NCI-H2029 (cell line): ENCODE measurements at regions not wholly inside any gene's neighbourhood (a gene's known extent, or its start where the extent isn't known, plus 50 kb on each side); places are given as distances from the start of the nearest gene placed in this dataset.

ENCODE experiments used
- DNase-seq: peaks from one replicate; lab custom pipeline; 2025; lab: John Stamatoyannopoulos, UW

GRCh38 chr17:72501404-72502370 is 380.9 kb downstream of the SOX9 start:
- peak; percentile 39 for DNase-seq

GRCh38 chr17:72502371-72503341 is 381.8 kb downstream of the SOX9 start:
- DNase-seq, result no peak

- no peak for DNase-seq
Measured at GRCh38 chr17:72503556-72503955, 382.7 kb downstream of the SOX9 start.

GRCh38 chr17:72504783-72505182 is 384.0 kb downstream of the SOX9 start:
- DNase-seq, result no peak

GRCh38 chr17:72506773-72507172 is 386.0 kb downstream of the SOX9 start:
- DNase-seq, result no peak

GRCh38 chr17:72507370-72507769 is 386.6 kb downstream of the SOX9 start:
- no peak for DNase-seq

GRCh38 chr17:72510351-72511016 is 389.7 kb downstream of the SOX9 start:
- no peak for DNase-seq

- DNase-seq, result no peak
Measured at GRCh38 chr17:72511242-72511641, 390.4 kb downstream of the SOX9 start.

- no peak for DNase-seq
Measured at GRCh38 chr17:72511874-72512273, 391.1 kb downstream of the SOX9 start.

- no peak for DNase-seq
Measured at GRCh38 chr17:72512649-72513556, 392.1 kb downstream of the SOX9 start.

GRCh38 chr17:72514321-72514861 is 393.6 kb downstream of the SOX9 start:
- DNase-seq, result no peak

- no peak for DNase-seq
Measured at GRCh38 chr17:72514891-72515290, 394.1 kb downstream of the SOX9 start.

- DNase-seq, result peak; percentile 45
Measured at GRCh38 chr17:72515291-72516065, 394.7 kb downstream of the SOX9 start.

- no peak for DNase-seq
Measured at GRCh38 chr17:72516772-72517399, 396.1 kb downstream of the SOX9 start.

GRCh38 chr17:72517413-72518158 is 396.8 kb downstream of the SOX9 start:
- DNase-seq, result no peak

GRCh38 chr17:72518159-72518732 is 397.4 kb downstream of the SOX9 start:
- DNase-seq, result no peak

- DNase-seq, result peak; percentile 79
Measured at GRCh38 chr17:72518753-72519597, 398.2 kb downstream of the SOX9 start.
